ENCODE measurements at regions not wholly inside any gene's neighbourhood (a gene's known extent, or its start where the extent isn't known, plus 50 kb on each side); places are given as distances from the start of the nearest gene placed in this dataset.

GRCh38 chr14:25231004-25231403 lies 181.1 kb upstream of the STXBP6 start:
- H3K27ac ChIP-seq, result no peak overlapping the region
- POLR2A ChIA-PET (ENCODE audit: low non-redundant PET), result no interaction called here
- CTCF ChIA-PET, result no interaction called here
- TF ChIP-seq CTCF (conservative IDR thresholded peaks at IDR 0.05; ENCODE audit: low read depth), result no peak
- no peak for DNase-seq (ENCODE audit: low spot score)

- no peak overlapping the region for H3K27ac ChIP-seq
- TF ChIP-seq CTCF (conservative IDR thresholded peaks at IDR 0.05; ENCODE audit: low read depth), result no peak
- ChIA-PET POLR2A (ENCODE audit: low non-redundant PET) (no interaction called here), CTCF (no interaction called here)
- no peak for DNase-seq (ENCODE audit: low spot score)
Observed at GRCh38 chr14:25226214-25226613, 176.3 kb upstream of the STXBP6 start.

GRCh38 chr14:25222256-25222655 lies 172.3 kb upstream of the STXBP6 start:
- TF ChIP-seq CTCF (conservative IDR thresholded peaks at IDR 0.05; ENCODE audit: low read depth), result no peak
- ChIA-PET CTCF (no interaction called here), POLR2A (ENCODE audit: low non-redundant PET) (no interaction called here)
- no peak overlapping the region for H3K27ac ChIP-seq
- no peak for DNase-seq (ENCODE audit: low spot score)

- no peak for TF ChIP-seq CTCF (conservative IDR thresholded peaks at IDR 0.05; ENCODE audit: low read depth)
- no peak for DNase-seq (ENCODE audit: low spot score)
- ChIA-PET CTCF (no interaction called here), POLR2A (ENCODE audit: low non-redundant PET) (no interaction called here)
- H3K27ac ChIP-seq, result no peak overlapping the region
Observed at GRCh38 chr14:25220514-25220913, 170.6 kb upstream of the STXBP6 start.

GRCh38 chr14:25215607-25216006 lies 165.7 kb upstream of the STXBP6 start:
- no peak for DNase-seq (ENCODE audit: low spot score)
- CTCF ChIA-PET, result no interaction called here
- no peak for TF ChIP-seq CTCF (conservative IDR thresholded peaks at IDR 0.05; ENCODE audit: low read depth)
- POLR2A ChIA-PET (ENCODE audit: low non-redundant PET), result no interaction called here
- no peak overlapping the region for H3K27ac ChIP-seq

- POLR2A ChIA-PET (ENCODE audit: low non-redundant PET), result no interaction called here
Observed at GRCh38 chr14:25197885-25198284, 147.9 kb upstream of the STXBP6 start.

More at GRCh38 chr14:25197885-25198284, 147.9 kb upstream of the STXBP6 start:
- CTCF ChIA-PET, result no interaction called here
- no peak for DNase-seq (ENCODE audit: low spot score)
- TF ChIP-seq CTCF (conservative IDR thresholded peaks at IDR 0.05; ENCODE audit: low read depth), result no peak
- no peak overlapping the region for H3K27ac ChIP-seq
